GM19328 (cell line): ENCODE measurements at regions not wholly inside any gene's neighbourhood (a gene's known extent, or its start where the extent isn't known, plus 50 kb on each side); places are given as distances from the start of the nearest gene placed in this dataset.

Source experiments
- ATAC-seq: cut with Tn5 transposase; IDR thresholded peaks from one replicate; pipeline ENCODE4 v1.9.1; 2021; ENCODE audit warnings: mild to moderate bottlenecking, moderate library complexity; ENCODE audit not compliant: unreplicated experiment

DNA sequence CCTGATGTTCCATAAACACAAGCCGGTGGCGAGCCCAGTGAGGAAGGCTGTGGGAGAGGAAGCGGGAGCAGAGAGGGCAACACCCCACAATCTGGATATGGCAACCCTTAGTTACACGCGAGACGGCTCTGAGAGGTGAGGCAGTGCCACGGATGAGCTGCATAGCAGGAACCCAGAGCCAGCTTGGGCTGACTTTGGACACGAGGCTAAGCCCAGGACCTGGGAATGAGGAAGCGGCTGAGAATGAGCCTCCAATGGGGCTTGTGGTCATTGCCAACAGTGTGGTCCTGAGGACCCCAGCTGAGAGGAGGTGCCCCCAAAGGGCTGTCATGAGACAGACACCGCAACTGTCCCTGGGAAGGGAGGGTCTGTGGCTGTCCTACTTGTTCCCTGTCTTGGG lies 160.0 kb upstream of the SMIM23 start:
- no peak for ATAC-seq

GRCh38 chr5:171627936-171628632 lies 157.5 kb upstream of the SMIM23 start:
- ATAC-seq = no peak

- no peak for ATAC-seq
Observed at GRCh38 chr5:171628633-171628974, 157.0 kb upstream of the SMIM23 start.

DNA sequence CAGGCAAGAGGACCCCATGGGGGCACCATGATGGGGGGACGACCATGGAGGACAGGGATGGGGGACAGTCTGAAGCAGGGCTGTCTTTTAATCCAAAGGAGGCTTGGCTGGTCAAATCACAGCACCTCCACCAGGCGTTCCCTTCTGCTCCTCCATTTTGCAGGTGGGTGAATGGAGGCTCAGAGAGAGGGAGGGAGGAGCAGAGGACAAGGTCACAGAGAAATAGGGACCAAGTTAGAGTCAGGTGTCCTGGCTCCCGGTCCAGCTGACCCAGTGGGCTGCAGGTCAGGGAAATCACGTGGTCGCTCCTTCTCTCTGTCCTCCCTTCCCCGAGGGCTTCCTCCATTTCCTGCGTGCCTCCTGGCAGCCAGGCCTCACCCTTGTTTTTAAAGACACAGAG lies 156.4 kb upstream of the SMIM23 start:
- no peak for ATAC-seq

- no peak for ATAC-seq
Observed at GRCh38 chr5:171629628-171630349, 155.8 kb upstream of the SMIM23 start.

- ATAC-seq = no peak
Observed at GRCh38 chr5:171630350-171631065, 155.1 kb upstream of the SMIM23 start.

GRCh38 chr5:171632616-171633015 lies 153.0 kb upstream of the SMIM23 start:
- no peak for ATAC-seq

- ATAC-seq = peak; percentile 59
Observed at GRCh38 chr5:171633776-171634470, 151.7 kb upstream of the SMIM23 start.

- ATAC-seq = no peak
Observed at GRCh38 chr5:171634511-171634910, 151.1 kb upstream of the SMIM23 start.

DNA sequence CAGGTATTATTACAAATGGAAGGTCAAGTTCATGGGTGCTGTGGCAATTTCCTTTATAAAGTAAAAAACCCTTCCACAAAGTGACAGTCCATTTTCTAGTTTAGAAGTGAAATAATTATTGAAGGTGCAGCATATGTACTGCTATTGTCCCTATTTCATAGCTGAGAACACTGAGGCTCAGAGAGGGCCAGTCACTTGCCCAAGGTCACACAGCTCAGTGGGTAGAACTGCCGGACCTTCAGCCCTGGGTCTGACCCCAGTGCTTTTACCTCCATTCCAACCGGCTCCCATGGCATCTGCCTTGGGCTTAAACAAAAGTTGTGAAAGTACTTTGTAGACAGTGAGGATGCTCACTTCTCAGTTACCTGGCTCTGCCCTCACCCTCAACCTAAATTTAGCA lies 150.6 kb upstream of the SMIM23 start:
- no peak for ATAC-seq

DNA sequence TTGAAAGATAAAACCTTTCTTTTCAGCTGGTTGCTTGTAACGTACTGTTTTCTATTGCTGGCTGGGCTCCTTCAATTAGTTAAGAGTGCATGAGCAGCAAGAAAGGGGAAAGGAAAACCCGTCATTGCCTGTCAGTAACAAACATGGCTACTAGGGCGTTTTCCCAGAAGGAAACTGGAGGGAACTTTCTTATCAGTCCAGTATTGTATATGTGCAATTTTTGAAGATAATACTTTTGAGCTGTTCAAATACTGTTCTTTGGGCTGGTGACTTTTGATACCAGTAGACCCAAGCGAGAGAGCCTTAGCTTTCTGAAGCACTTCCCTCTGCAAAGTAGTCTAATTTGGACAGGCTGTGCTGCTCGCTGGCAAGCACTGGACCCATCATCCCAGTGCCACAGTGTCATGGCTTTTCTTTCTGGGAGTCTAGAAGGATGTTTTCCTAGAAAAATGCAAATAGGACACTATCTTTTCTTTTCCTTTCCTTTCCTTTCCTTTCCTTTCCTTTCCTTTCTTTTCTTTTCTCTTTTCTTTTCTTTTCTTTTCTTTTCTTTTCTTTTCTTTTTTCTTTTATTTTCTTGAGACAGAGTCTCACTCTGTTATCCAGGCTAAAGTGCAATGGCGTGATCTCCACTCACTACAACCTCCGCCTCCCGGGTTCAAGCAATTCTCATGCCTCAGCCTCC lies 149.9 kb upstream of the SMIM23 start:
- ATAC-seq = no peak

DNA sequence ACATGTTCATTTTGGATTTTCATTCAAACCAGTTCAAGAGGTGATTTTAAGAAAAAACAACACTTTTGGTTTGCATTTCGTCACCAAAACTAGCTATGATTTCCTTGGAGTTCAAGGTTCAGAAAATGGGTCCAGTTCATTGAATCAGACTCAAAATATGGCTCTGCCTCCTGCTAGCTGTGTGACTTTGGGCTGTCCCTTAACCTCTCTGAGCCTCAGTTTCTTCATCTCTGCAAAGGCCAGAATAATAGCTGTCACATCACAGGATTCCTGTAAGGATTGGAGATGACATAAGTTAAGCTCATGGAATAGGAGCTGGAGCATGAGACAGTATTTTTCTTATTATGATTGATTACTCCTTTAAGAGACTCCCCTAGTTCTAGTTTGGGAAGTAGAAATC lies 147.8 kb upstream of the SMIM23 start:
- no peak for ATAC-seq

DNA sequence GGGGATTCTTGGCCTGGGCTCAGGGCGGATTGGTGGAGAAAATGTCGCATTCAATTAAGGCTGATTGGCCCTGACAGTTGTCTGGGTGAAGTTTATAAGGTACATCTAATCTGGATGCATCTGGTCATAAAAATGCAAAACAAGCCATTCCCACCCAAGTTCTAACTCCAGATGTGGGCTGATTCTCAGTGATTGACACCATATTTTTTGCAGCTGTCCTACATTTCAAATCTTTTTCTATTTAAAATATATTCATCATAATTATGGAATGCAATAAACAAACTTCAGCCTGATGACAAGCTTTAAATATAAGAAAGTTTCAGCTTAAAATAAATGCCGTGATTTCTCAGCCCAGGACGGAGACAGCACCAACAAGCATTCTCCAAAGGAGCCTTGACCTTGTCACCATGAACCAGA lies 146.4 kb upstream of the SMIM23 start:
- no peak for ATAC-seq

DNA sequence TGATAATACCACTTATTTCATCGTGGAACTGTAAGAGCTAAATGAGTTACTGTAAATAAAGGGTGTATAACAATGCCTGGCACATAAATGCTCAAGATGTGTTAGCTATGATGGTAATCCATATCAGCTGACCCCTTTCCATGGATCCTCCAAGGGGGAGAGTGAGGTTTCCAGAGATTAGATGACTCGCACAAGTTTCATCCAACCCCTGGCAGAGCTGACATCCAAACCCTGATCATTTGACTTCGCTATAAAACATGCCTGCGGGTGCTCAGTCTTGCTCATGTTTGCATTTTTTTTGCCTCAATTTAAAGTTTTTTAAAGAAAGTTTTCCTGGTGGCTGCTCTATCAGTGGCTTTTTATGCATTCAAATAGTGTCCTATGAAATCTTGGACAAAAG lies 145.7 kb upstream of the SMIM23 start:
- no peak for ATAC-seq

DNA sequence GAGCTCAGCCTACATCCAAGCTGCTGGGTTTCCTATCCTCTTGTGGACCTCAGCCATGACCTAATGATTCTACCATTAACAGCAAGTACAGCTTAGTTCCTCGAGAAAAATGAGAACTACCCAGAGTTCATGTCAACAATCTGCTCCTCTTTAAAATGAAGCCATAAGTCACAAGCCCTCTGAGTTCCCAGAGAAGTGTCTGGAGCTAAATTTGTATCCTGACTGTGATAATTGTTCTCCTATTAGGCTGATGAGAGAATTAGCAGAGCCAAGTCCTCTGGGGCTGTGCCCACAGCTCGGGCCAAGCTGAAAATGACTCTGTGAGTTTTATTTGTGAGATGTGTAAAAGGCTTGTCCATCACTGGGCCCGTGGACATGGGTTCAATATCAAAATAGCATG lies 145.1 kb upstream of the SMIM23 start:
- no peak for ATAC-seq

GRCh38 chr5:171641891-171642290 lies 143.7 kb upstream of the SMIM23 start:
- no peak for ATAC-seq

- no peak for ATAC-seq
Observed at GRCh38 chr5:171642894-171643293, 142.7 kb upstream of the SMIM23 start.

- no peak for ATAC-seq
Observed at GRCh38 chr5:171644536-171644935, 141.1 kb upstream of the SMIM23 start.

DNA sequence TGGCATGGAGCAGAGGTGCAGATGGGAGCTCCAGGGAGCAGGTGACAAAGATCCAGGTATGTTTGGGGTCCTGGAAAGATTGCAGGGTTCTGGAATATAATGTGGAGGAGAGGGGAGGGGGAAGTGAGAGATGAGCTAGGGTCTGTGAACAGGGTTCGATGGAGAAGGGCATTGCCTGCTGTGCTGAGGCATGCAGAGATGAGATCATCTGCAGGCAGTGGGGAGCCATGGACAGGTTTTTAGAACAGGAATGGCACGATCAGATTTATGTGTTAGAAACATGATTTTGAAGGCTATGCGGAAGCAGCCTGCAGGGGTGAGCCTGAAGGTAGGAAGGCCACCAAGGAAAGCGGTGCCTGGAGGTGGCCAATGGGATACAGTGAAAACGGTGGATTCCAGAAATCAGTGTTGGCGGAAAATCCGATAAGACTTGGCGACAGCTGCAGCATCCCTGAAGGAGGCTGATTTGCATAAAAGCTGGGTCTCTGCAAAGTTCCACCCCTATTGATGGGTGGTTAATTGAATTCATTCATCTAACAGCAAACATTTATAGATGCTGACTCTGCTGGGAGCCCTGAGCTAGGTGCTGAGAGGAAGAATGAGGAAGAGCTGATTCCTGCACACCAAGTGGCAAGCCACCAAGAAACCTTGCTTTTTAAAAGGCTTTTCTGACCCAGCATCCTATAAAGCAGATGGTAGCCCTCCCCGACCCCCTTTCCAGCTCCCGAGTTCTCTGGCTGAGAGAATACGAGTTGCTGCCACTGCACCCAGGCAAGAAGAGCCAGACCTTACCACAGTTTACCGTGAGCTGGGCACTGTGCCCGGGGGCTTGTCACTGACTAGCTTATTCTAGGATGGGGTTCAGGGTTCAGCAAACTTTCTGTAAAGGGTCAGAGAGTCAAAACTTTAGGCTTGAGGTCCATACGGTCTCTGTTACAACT lies 139.2 kb upstream of the SMIM23 start:
- no peak for ATAC-seq
